MCF 10A (cell line): ENCODE measurements at regions not wholly inside any gene's neighbourhood (a gene's known extent, or its start where the extent isn't known, plus 50 kb on each side); places are given as distances from the start of the nearest gene placed in this dataset.
"Not testable (repeated sequence)": the region's sequence is repeated elsewhere in the genome, so short reads cannot be mapped to it uniquely, and the experiment has no call there.

ENCODE experiments used
- BruUV-seq: library from RNA; stranded (reverse); fragments of 400-500 nt; replicated peaks from 2 replicates; lab custom pipeline; 2021; lab: Mats Ljungman, UMichigan
- CTCF ChIA-PET: fragments of 300-600 bp; sonication (Branson Sonifier 250); formaldehyde crosslinking; extraction: SDS; loops from one replicate; lab custom pipeline; 2021; ENCODE audit warnings: antibody characterized with exemption, inconsistent platforms; lab: Yijun Ruan, JAX
- POLR2A ChIA-PET: fragments of 300-600, 350-650 bp; sonication (Branson Sonifier 250); formaldehyde crosslinking; extraction: SDS; loops from one replicate; lab custom pipeline; 2020; ENCODE audit warnings: antibody characterized with exemption, inconsistent platforms; lab: Yijun Ruan, JAX
- DNase-seq: peaks from one replicate; pipeline ENCODE4 v3.0.0-alpha.2; 2018; ENCODE audit not compliant: unreplicated experiment
- H3K27ac Mint-ChIP-seq: one replicate; pipeline ENCODE4 v1.8.0; 2022; ENCODE audit warnings: mild to moderate bottlenecking, low read depth, mixed read lengths; ENCODE audit not compliant: unreplicated experiment
- H3K27me3 Mint-ChIP-seq: one replicate; pipeline ENCODE4 v1.8.0; 2022; ENCODE audit warnings: mixed read lengths; ENCODE audit not compliant: insufficient read depth, unreplicated experiment
- H3K36me3 Mint-ChIP-seq: one replicate; pipeline ENCODE4 v1.8.0; 2022; ENCODE audit warnings: mild to moderate bottlenecking, moderate library complexity, mixed read lengths; ENCODE audit not compliant: insufficient read depth, unreplicated experiment
- H3K4me1 Mint-ChIP-seq: one replicate; pipeline ENCODE4 v1.8.0; 2022; ENCODE audit warnings: mixed read lengths; ENCODE audit not compliant: insufficient read depth, unreplicated experiment
- H3K4me3 Mint-ChIP-seq: one replicate; pipeline ENCODE4 v1.8.0; 2022; ENCODE audit warnings: mild to moderate bottlenecking, moderate library complexity, mixed read lengths; ENCODE audit not compliant: unreplicated experiment
- H3K9me3 Mint-ChIP-seq: one replicate; pipeline ENCODE4 v1.8.0; 2022; ENCODE audit warnings: mixed read lengths; ENCODE audit not compliant: unreplicated experiment
- CTCF ChIP-seq: fragments of 200-600 bp; IDR thresholded peaks from one replicate; pipeline ENCODE4 v1.8.0; 2022; ENCODE audit warnings: antibody characterized with exemption, mild to moderate bottlenecking; ENCODE audit not compliant: unreplicated experiment
- intact Hi-C: fragments of 100-400 bp; cut with micrococcal nuclease; formaldehyde crosslinking; loops from 2 replicates; pipeline ENCODE4 v1.14.1; 2022

DNA sequence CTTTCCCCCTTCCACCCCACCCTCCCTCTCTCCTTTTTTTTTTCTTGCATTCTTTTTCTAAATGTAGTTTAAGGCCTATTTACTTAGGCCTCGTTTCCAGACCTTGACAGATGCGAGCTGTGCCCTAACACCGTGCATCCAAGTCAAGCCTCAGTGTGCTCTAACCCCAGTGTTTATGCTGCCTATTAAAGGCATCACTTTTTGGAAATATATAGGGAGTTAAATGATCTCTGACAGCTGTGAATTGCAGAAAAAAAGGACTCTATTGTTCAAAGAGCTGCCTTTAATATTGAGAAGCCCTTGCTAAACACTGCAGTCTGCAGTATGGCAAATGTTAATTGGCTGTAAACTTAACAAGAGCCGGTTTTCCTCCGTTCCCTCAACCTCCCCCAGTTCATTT, 270.4 kb upstream of the TUT7 start:
- Mint-ChIP-seq H3K36me3 (no peaks in the 10 kb centered on the region), H3K4me3 (no peak overlapping the region), H3K9me3 (no peaks in the 10 kb centered on the region), H3K4me1 (no peaks in the 10 kb centered on the region), H3K27ac (no peak overlapping the region), H3K27me3 (no peaks in the 10 kb centered on the region)
- DNase-seq: no peak
- no TSS peak for BruUV-seq
- intact Hi-C loops: no loop called here
- TF ChIP-seq CTCF: no peak
- ChIA-PET POLR2A (interaction anchor here (0.6 to 1.1 kb wide), 2 partner anchors 22 to 221 kb away, joined by 3 read pairs; no protein-coding TSS in a partner anchor), CTCF (interaction anchor here (0.6 to 0.8 kb wide), 3 partner anchors 13 to 235 kb away, joined by 3 to 4 read pairs (median 3); no protein-coding TSS in a partner anchor)

- intact Hi-C loops: loop anchor here (1.0 to 5.0 kb wide), 3 partner anchors 332 to 709 kb away; partner anchors contain the start of gene GAS1
- CTCF ChIA-PET: interaction anchor here (0.7 to 1.6 kb wide), 11 partner anchors 10 to 656 kb away, joined by 3 to 6 read pairs (median 3); no protein-coding TSS in a partner anchor
- BruUV-seq: no TSS peak
Observed at GRCh38 chr9:86614871-86615849, 260.9 kb upstream of the TUT7 start.

DNA sequence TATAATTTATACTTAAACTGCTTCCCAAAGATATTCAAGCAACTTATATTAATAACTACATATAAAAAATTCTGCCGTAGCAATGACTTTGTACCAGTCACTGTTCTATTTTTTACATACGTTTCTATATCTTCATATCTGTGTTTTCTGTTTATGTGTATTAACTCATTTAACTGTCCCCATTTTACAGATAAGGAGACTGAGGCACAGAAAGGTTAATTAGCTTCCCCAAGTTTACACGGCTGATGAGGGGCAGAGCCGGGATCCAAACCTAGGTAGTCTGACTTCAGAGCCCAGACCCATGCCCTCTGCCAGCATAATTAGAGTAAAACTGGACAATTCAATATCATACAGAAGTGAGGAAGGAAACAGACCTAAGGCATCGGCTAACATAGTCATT, 259.7 kb upstream of the TUT7 start:
- no peaks in the 10 kb centered on the region for H3K27me3 Mint-ChIP-seq
- no peaks in the 10 kb centered on the region for H3K9me3 Mint-ChIP-seq
- intact Hi-C loops: loop anchor here (2.0 kb wide), 1 partner anchor 333 kb away; the partner anchor contains the start of gene GAS1
- no peak overlapping the region for H3K4me3 Mint-ChIP-seq
- no peaks in the 10 kb centered on the region for H3K36me3 Mint-ChIP-seq
- no peak for DNase-seq
- BruUV-seq: no TSS peak
- no peak overlapping the region for H3K27ac Mint-ChIP-seq
- CTCF ChIA-PET: interaction anchor here (1.0 to 1.6 kb wide), 4 partner anchors 9 to 132 kb away, joined by 3 to 6 read pairs (median 4); no protein-coding TSS in a partner anchor
- H3K4me1 Mint-ChIP-seq: no peaks in the 10 kb centered on the region
- POLR2A ChIA-PET: interaction anchor here (1.9 kb wide), 1 partner anchor 13 kb away, joined by 6 read pairs; no protein-coding TSS in a partner anchor
- TF ChIP-seq CTCF: no peak

More at GRCh38 chr9:86614871-86615849, 260.9 kb upstream of the TUT7 start:
- Mint-ChIP-seq H3K4me1 (no peaks in the 10 kb centered on the region), H3K36me3 (no peaks in the 10 kb centered on the region), H3K27me3 (no peaks in the 10 kb centered on the region), H3K9me3 (no peaks in the 10 kb centered on the region), H3K27ac (no peak overlapping the region), H3K4me3 (no peak overlapping the region)
- POLR2A ChIA-PET: interaction anchor here (0.7 to 1.4 kb wide), 2 partner anchors 334 to 359 kb away, joined by 3 read pairs; no protein-coding TSS in a partner anchor
- DNase-seq: peak; percentile 55
- TF ChIP-seq CTCF: peak; percentile 51

GRCh38 chr9:86611534-86611933, 257.3 kb upstream of the TUT7 start:
- BruUV-seq, H3K4me1 Mint-ChIP-seq, intact Hi-C loops, H3K36me3 Mint-ChIP-seq, H3K27ac Mint-ChIP-seq, POLR2A ChIA-PET, DNase-seq, H3K9me3 Mint-ChIP-seq, CTCF ChIA-PET, H3K4me3 Mint-ChIP-seq, H3K27me3 Mint-ChIP-seq: not testable (repeated sequence)
